ENCODE measurements at regions not wholly inside any gene's neighbourhood (a gene's known extent, or its start where the extent isn't known, plus 50 kb on each side); places are given as distances from the start of the nearest gene placed in this dataset.

DNA sequence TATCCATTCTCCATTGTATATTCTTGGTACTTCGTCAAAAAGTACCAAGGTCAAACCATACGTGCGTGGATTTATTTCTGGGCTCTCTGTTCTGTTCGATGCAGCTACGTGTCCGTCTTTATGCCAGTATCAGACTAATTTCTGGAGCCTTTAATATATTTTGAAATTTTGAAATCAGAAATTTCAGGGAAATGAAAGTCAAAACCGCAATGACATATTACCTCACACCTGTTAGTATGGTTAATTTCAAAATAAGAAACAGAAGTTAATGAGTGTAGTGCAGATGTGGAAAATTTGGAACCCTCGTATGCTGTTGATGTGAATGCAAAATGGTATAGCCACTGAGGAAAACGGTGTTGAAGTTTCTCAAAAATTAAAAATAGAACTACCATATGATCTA is 156.1 kb upstream of the TRIB2 start:
- ChIA-PET CTCF (no interaction called here), POLR2A (no interaction called here)
- Histone ChIP-seq H2AFZ (ENCODE audit: low read depth, low read length) (no peak overlapping the region), H3K36me3 (ENCODE audit: control insufficient read depth in 2 of 2, extremely low read depth in 1 of 2, insufficient read depth in 2 of 2, low read length in 2 of 2) (no peaks in the 10 kb centered on the region), H3K27me3 (ENCODE audit: control insufficient read depth in 2 of 2, insufficient read depth in 2 of 2, low read length in 2 of 2) (no peaks in the 10 kb centered on the region), H3K4me2 (ENCODE audit: insufficient read depth, low read length) (no peak overlapping the region), H3K4me1 (ENCODE audit: control insufficient read depth, extremely low read depth, insufficient read depth, low read length) (peaks cover 20% of the 10 kb centered on the region), H3K27ac (ENCODE audit: insufficient read depth, low read depth, low read length) (no peak overlapping the region), H3K79me2 (ENCODE audit: control insufficient read depth, insufficient read depth, low read length) (no peaks in the 10 kb centered on the region), H3K9me1 (replicated peaks; ENCODE audit: control insufficient read depth, extremely low read depth, insufficient read depth, low read length) (no peaks in the 10 kb centered on the region), H3K4me3 (replicated peaks in 1 of 3; ENCODE audit: insufficient read depth in 1 of 3, low read depth in 1 of 3, low read length in 3 of 3) (no peak overlapping the region), H3K9me3 (replicated peaks; ENCODE audit: control insufficient read depth, insufficient read depth, low read length) (no peaks in the 10 kb centered on the region), H4K20me1 (replicated peaks; ENCODE audit: control insufficient read depth, extremely low read depth, insufficient read depth, low read length) (no peaks in the 10 kb centered on the region), H3K9ac (replicated peaks; ENCODE audit: extremely low read depth, insufficient read depth, low read length) (no peak overlapping the region)
- BruUV-seq (replicated peaks), result no TSS peak
- no peak for TF ChIP-seq MYC (IDR thresholded peaks at IDR 0.05; ENCODE audit: low read depth, low read length)
- TF ChIP-seq, protein P1, sequence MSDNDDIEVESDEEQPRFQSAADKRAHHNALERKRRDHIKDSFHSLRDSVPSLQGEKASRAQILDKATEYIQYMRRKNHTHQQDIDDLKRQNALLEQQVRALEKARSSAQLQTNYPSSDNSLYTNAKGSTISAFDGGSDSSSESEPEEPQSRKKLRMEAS (IDR thresholded peaks at IDR 0.05; ENCODE audit: insufficient read depth, insufficient read length), result no peak
- TF ChIP-seq JUN (IDR thresholded peaks at IDR 0.05; ENCODE audit: borderline replicate concordance, insufficient read depth, insufficient read length, low read depth), result no peak
- no peak for TF ChIP-seq FOS (IDR thresholded peaks at IDR 0.05; ENCODE audit: borderline replicate concordance, insufficient read depth, low read length)
- no peak for TF ChIP-seq POLR2A (IDR thresholded peaks at IDR 0.05; ENCODE audit: low read depth, low read length)
- TF ChIP-seq GATA2 (IDR thresholded peaks at IDR 0.05; ENCODE audit: insufficient read depth, insufficient read length, low read depth, low read length), result no peak
- TF ChIP-seq, protein P2, sequence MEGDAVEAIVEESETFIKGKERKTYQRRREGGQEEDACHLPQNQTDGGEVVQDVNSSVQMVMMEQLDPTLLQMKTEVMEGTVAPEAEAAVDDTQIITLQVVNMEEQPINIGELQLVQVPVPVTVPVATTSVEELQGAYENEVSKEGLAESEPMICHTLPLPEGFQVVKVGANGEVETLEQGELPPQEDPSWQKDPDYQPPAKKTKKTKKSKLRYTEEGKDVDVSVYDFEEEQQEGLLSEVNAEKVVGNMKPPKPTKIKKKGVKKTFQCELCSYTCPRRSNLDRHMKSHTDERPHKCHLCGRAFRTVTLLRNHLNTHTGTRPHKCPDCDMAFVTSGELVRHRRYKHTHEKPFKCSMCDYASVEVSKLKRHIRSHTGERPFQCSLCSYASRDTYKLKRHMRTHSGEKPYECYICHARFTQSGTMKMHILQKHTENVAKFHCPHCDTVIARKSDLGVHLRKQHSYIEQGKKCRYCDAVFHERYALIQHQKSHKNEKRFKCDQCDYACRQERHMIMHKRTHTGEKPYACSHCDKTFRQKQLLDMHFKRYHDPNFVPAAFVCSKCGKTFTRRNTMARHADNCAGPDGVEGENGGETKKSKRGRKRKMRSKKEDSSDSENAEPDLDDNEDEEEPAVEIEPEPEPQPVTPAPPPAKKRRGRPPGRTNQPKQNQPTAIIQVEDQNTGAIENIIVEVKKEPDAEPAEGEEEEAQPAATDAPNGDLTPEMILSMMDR (IDR thresholded peaks at IDR 0.05; ENCODE audit: extremely low read depth in 1 of 2, insufficient read depth in 1 of 2, low read depth in 1 of 2, low read length in 2 of 2), result no peak
- no peak for TF ChIP-seq POLR2AphosphoS5 (IDR thresholded peaks at IDR 0.05; ENCODE audit: insufficient read depth, low read depth, low read length)
- no peak for TF ChIP-seq EZH2 (IDR thresholded peaks at IDR 0.05; ENCODE audit: borderline replicate concordance, low read depth, low read length, severe bottlenecking)
- dilution Hi-C loops (cut with MboI; ENCODE audit: extremely low pct_ligation_motif_present, low sequenced_read_pairs) (loop anchor here (25.0 kb wide), 1 partner anchor 152 kb away; the partner anchor contains the start of gene TRIB2), intact Hi-C loops (cut with micrococcal nuclease) (no loop called here)
- FAIRE-seq (no peak), DNase-seq (ENCODE audit: low read depth, low spot score) (no peak)

Data from endothelial cell of umbilical vein (primary cell).